IPS DF 4.7 (cell line): ENCODE measurements at regions not wholly inside any gene's neighbourhood (a gene's known extent, or its start where the extent isn't known, plus 50 kb on each side); places are given as distances from the start of the nearest gene placed in this dataset.
"Not testable (repeated sequence)": the region's sequence is repeated elsewhere in the genome, so short reads cannot be mapped to it uniquely, and the experiment has no call there.

Experiments
- DNase-seq: peaks from one replicate; pipeline ENCODE4 v3.0.0-alpha.2; 2013; ENCODE audit warnings: low spot score; ENCODE audit errors: extremely low read depth

GRCh38 chr2:189231719-189232323 lies 52.3 kb upstream of the COL5A2 start:
- no peak for DNase-seq

GRCh38 chr2:189232759-189233406 lies 53.3 kb upstream of the COL5A2 start:
- DNase-seq, result no peak

GRCh38 chr2:189233527-189233926 lies 54.0 kb upstream of the COL5A2 start:
- no peak for DNase-seq

GRCh38 chr2:189234991-189235390 lies 55.4 kb upstream of the COL5A2 start:
- no peak for DNase-seq

GRCh38 chr2:189236066-189236465 lies 56.5 kb upstream of the COL5A2 start:
- no peak for DNase-seq

- DNase-seq, result no peak
These were observed 59.3 kb upstream of the COL5A2 start for GRCh38 chr2:189238903-189239302.

- DNase-seq, result not testable (repeated sequence)
These were observed 64.3 kb upstream of the COL5A2 start for GRCh38 chr2:189243843-189244242.

- no peak for DNase-seq
These were observed 67.7 kb upstream of the COL5A2 start for GRCh38 chr2:189247276-189247675.

GRCh38 chr2:189248141-189248540 lies 68.6 kb upstream of the COL5A2 start:
- DNase-seq, result no peak

- no peak for DNase-seq
These were observed 69.6 kb upstream of the COL5A2 start for GRCh38 chr2:189249171-189249570.

- DNase-seq, result no peak
These were observed 70.3 kb upstream of the COL5A2 start for GRCh38 chr2:189249901-189250300.

GRCh38 chr2:189252991-189253675 lies 73.6 kb upstream of the COL5A2 start:
- DNase-seq, result no peak

- DNase-seq, result no peak
These were observed 74.3 kb upstream of the COL5A2 start for GRCh38 chr2:189253836-189254235.

- DNase-seq, result no peak
These were observed 74.8 kb upstream of the COL5A2 start for GRCh38 chr2:189254268-189254883.

GRCh38 chr2:189255711-189256110 lies 76.2 kb upstream of the COL5A2 start:
- no peak for DNase-seq

GRCh38 chr2:189258616-189259365 lies 79.2 kb upstream of the COL5A2 start:
- DNase-seq, result no peak

- no peak for DNase-seq
These were observed 80.8 kb upstream of the COL5A2 start for GRCh38 chr2:189260361-189260814.

GRCh38 chr2:189261431-189261841 lies 81.9 kb upstream of the COL5A2 start:
- DNase-seq, result no peak

- no peak for DNase-seq
These were observed 82.4 kb upstream of the COL5A2 start for GRCh38 chr2:189261916-189262315.

GRCh38 chr2:189265696-189266320 lies 86.2 kb upstream of the COL5A2 start:
- no peak for DNase-seq

GRCh38 chr2:189267491-189267890 lies 87.9 kb upstream of the COL5A2 start:
- no peak for DNase-seq
